ENCODE measurements at regions not wholly inside any gene's neighbourhood (a gene's known extent, or its start where the extent isn't known, plus 50 kb on each side); places are given as distances from the start of the nearest gene placed in this dataset.
"Not testable (repeated sequence)": the region's sequence is repeated elsewhere in the genome, so short reads cannot be mapped to it uniquely, and the experiment has no call there.

- no peaks in the 10 kb centered on the region for H3K36me3 ChIP-seq (ENCODE audit: control insufficient read depth in 2 of 2, insufficient read depth in 2 of 2, low read length in 1 of 2)
- H3K4me1 ChIP-seq (ENCODE audit: control insufficient read depth in 2 of 2, insufficient read depth in 2 of 2, low read length in 1 of 2) = no peaks in the 10 kb centered on the region
- no peaks in the 10 kb centered on the region for H3K9me3 ChIP-seq (ENCODE audit: control insufficient read depth in 2 of 2, insufficient read depth in 1 of 2, low read depth in 1 of 2, low read length in 1 of 2)
- no peaks in the 10 kb centered on the region for H3K27me3 ChIP-seq (ENCODE audit: control insufficient read depth in 1 of 2, insufficient read depth in 2 of 2, low read length in 2 of 2)
- no peak overlapping the region for H3K4me3 ChIP-seq (ENCODE audit: low read depth in 1 of 2, low read length in 2 of 2)
- 86 to 95% methylated on average over 1 of the region's 1 CpG for WGBS, 2 donors
- no peak overlapping the region for H3K27ac ChIP-seq (ENCODE audit: low read depth in 2 of 2, low read length in 1 of 2)
Measured at GRCh38 chr18:38768504-38768903, 1202.9 kb upstream of the CELF4 start.

GRCh38 chr18:38759457-38759856 is 1193.9 kb upstream of the CELF4 start:
- Histone ChIP-seq H3K4me1 (ENCODE audit: control insufficient read depth in 2 of 2, insufficient read depth in 2 of 2, low read length in 1 of 2) (no peaks in the 10 kb centered on the region), H3K27ac (ENCODE audit: low read depth in 2 of 2, low read length in 1 of 2) (no peak overlapping the region), H3K36me3 (ENCODE audit: control insufficient read depth in 2 of 2, insufficient read depth in 2 of 2, low read length in 1 of 2) (no peaks in the 10 kb centered on the region), H3K9me3 (ENCODE audit: control insufficient read depth in 2 of 2, insufficient read depth in 1 of 2, low read depth in 1 of 2, low read length in 1 of 2) (no peaks in the 10 kb centered on the region), H3K27me3 (ENCODE audit: control insufficient read depth in 1 of 2, insufficient read depth in 2 of 2, low read length in 2 of 2) (no peaks in the 10 kb centered on the region), H3K4me3 (ENCODE audit: low read depth in 1 of 2, low read length in 2 of 2) (no peak overlapping the region)
- 86 to 93% methylated on average over 1 of the region's 1 CpG for WGBS, 2 donors

GRCh38 chr18:38756436-38756835 is 1190.8 kb upstream of the CELF4 start:
- H3K4me3 ChIP-seq (ENCODE audit: low read depth in 1 of 2, low read length in 2 of 2) = no peak overlapping the region
- no peaks in the 10 kb centered on the region for H3K36me3 ChIP-seq (ENCODE audit: control insufficient read depth in 2 of 2, insufficient read depth in 2 of 2, low read length in 1 of 2)
- H3K4me1 ChIP-seq (ENCODE audit: control insufficient read depth in 2 of 2, insufficient read depth in 2 of 2, low read length in 1 of 2) = peaks cover 0 to 5% of the 10 kb centered on the region in 2 donors
- 66 to 70% methylated on average over 2 of the region's 2 CpGs for WGBS, 2 donors
- no peaks in the 10 kb centered on the region for H3K27me3 ChIP-seq (ENCODE audit: control insufficient read depth in 1 of 2, insufficient read depth in 2 of 2, low read length in 2 of 2)
- no peak overlapping the region for H3K27ac ChIP-seq (ENCODE audit: low read depth in 2 of 2, low read length in 1 of 2)
- H3K9me3 ChIP-seq (ENCODE audit: control insufficient read depth in 2 of 2, insufficient read depth in 1 of 2, low read depth in 1 of 2, low read length in 1 of 2) = no peaks in the 10 kb centered on the region

DNA sequence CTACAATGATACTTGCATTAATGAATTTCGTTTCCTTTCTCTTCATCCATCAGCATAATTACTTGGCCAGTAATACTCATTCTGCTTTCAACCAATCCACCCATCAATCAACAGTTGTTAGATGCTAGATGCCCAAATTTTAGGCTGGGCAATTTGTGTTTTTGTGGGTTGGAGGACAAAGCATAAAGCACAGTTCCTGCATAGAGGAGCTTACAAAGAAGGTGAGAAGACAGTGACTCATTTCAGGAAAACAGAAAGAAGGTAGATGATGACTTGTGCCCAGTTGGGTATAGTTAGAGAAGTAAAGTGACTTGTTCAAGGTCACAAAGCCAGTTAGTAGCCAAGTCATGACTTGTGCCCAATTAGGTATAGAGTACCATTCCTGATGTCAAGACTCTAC is 1186.8 kb upstream of the CELF4 start:
- Histone ChIP-seq H3K27ac (ENCODE audit: low read depth in 2 of 2, low read length in 1 of 2) (peak overlapping the region in 1 of 2 donors; percentile 62), H3K4me1 (ENCODE audit: control insufficient read depth in 2 of 2, insufficient read depth in 2 of 2, low read length in 1 of 2) (peaks cover 0 to 6% of the 10 kb centered on the region in 2 donors), H3K36me3 (ENCODE audit: control insufficient read depth in 2 of 2, insufficient read depth in 2 of 2, low read length in 1 of 2) (no peaks in the 10 kb centered on the region), H3K9me3 (ENCODE audit: control insufficient read depth in 2 of 2, insufficient read depth in 1 of 2, low read depth in 1 of 2, low read length in 1 of 2) (no peaks in the 10 kb centered on the region), H3K27me3 (ENCODE audit: control insufficient read depth in 1 of 2, insufficient read depth in 2 of 2, low read length in 2 of 2) (no peaks in the 10 kb centered on the region), H3K4me3 (ENCODE audit: low read depth in 1 of 2, low read length in 2 of 2) (peak overlapping the region in 1 of 2 donors; percentile 7)
- 20 to 28% methylated on average over 1 of the region's 1 CpG for WGBS, 2 donors

DNA sequence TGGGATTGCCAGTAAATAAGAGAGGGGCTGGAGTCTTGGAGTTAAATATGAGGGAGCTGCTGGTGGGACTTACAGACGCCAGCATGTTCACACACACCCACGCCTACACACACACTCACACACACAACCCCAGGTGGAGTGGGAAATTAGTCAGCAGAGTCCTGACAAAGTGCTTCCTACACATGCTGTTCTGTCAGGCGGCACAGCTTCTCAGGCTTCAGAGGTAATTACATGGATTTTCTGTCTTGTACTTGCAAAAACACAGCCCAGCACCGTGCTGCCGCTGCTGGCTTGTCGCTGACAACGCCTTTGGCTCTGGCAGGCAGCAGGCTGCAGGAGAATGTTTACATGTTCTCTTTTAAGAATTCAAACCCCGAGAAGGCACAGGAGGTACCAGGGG is 1186.3 kb upstream of the CELF4 start:
- WGBS, 2 donors = 25 to 27% methylated on average over 8 of the region's 8 CpGs

DNA sequence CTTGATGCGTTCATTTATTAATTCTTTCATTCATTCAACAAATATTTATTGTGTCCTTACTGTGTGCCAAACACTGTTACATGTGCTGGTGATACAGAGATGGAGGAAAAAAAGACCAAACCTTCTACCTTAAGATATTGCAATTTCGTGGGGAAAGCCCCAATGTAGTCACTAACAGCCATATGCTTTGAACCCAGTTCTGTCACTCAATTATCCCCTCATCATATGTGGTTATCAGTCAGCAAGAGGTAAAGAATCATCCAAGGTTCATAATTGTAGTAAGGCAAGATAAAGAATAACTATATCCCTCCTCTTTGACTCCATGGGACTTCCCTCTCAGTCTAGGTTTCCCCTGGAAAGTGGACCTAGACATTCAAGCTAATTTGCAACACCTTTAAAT is 1185.6 kb upstream of the CELF4 start:
- peak overlapping the region; percentile 59 to 62 for H3K27ac ChIP-seq (ENCODE audit: low read depth in 2 of 2, low read length in 1 of 2)
- H3K4me3 ChIP-seq (ENCODE audit: low read depth in 1 of 2, low read length in 2 of 2) = no peak overlapping the region
- H3K4me1 ChIP-seq (ENCODE audit: control insufficient read depth in 2 of 2, insufficient read depth in 2 of 2, low read length in 1 of 2) = peaks cover 0 to 6% of the 10 kb centered on the region in 2 donors
- H3K36me3 ChIP-seq (ENCODE audit: control insufficient read depth in 2 of 2, insufficient read depth in 2 of 2, low read length in 1 of 2) = no peaks in the 10 kb centered on the region
- no peaks in the 10 kb centered on the region for H3K9me3 ChIP-seq (ENCODE audit: control insufficient read depth in 2 of 2, insufficient read depth in 1 of 2, low read depth in 1 of 2, low read length in 1 of 2)
- 51 to 53% methylated on average over 2 of the region's 2 CpGs for WGBS, 2 donors
- no peaks in the 10 kb centered on the region for H3K27me3 ChIP-seq (ENCODE audit: control insufficient read depth in 1 of 2, insufficient read depth in 2 of 2, low read length in 2 of 2)

More for the DNA sequence above, 1186.3 kb upstream of the CELF4 start:
- Histone ChIP-seq H3K4me1 (ENCODE audit: control insufficient read depth in 2 of 2, insufficient read depth in 2 of 2, low read length in 1 of 2) (peaks cover 0 to 6% of the 10 kb centered on the region in 2 donors), H3K4me3 (ENCODE audit: low read depth in 1 of 2, low read length in 2 of 2) (peak overlapping the region in 1 of 2 donors; percentile 7), H3K9me3 (ENCODE audit: control insufficient read depth in 2 of 2, insufficient read depth in 1 of 2, low read depth in 1 of 2, low read length in 1 of 2) (no peaks in the 10 kb centered on the region), H3K36me3 (ENCODE audit: control insufficient read depth in 2 of 2, insufficient read depth in 2 of 2, low read length in 1 of 2) (no peaks in the 10 kb centered on the region), H3K27ac (ENCODE audit: low read depth in 2 of 2, low read length in 1 of 2) (peak overlapping the region; percentile 59 to 62), H3K27me3 (ENCODE audit: control insufficient read depth in 1 of 2, insufficient read depth in 2 of 2, low read length in 2 of 2) (no peaks in the 10 kb centered on the region)

GRCh38 chr18:38750751-38751150 is 1185.2 kb upstream of the CELF4 start:
- no peaks in the 10 kb centered on the region for H3K9me3 ChIP-seq (ENCODE audit: control insufficient read depth in 2 of 2, insufficient read depth in 1 of 2, low read depth in 1 of 2, low read length in 1 of 2)
- no peaks in the 10 kb centered on the region for H3K27me3 ChIP-seq (ENCODE audit: control insufficient read depth in 1 of 2, insufficient read depth in 2 of 2, low read length in 2 of 2)
- WGBS, 2 donors = 55 to 67% methylated on average over 3 of the region's 3 CpGs
- no peak overlapping the region for H3K27ac ChIP-seq (ENCODE audit: low read depth in 2 of 2, low read length in 1 of 2)
- H3K4me1 ChIP-seq (ENCODE audit: control insufficient read depth in 2 of 2, insufficient read depth in 2 of 2, low read length in 1 of 2) = peaks cover 0 to 6% of the 10 kb centered on the region in 2 donors
- no peaks in the 10 kb centered on the region for H3K36me3 ChIP-seq (ENCODE audit: control insufficient read depth in 2 of 2, insufficient read depth in 2 of 2, low read length in 1 of 2)
- H3K4me3 ChIP-seq (ENCODE audit: low read depth in 1 of 2, low read length in 2 of 2) = no peak overlapping the region

GRCh38 chr18:38747153-38747552 is 1181.6 kb upstream of the CELF4 start:
- H3K4me3 ChIP-seq (ENCODE audit: low read depth in 1 of 2, low read length in 2 of 2) = no peak overlapping the region
- H3K27ac ChIP-seq (ENCODE audit: low read depth in 2 of 2, low read length in 1 of 2) = no peak overlapping the region
- 83 to 84% methylated on average over 5 of the region's 5 CpGs for WGBS, 2 donors
- H3K27me3 ChIP-seq (ENCODE audit: control insufficient read depth in 1 of 2, insufficient read depth in 2 of 2, low read length in 2 of 2) = no peaks in the 10 kb centered on the region
- no peaks in the 10 kb centered on the region for H3K9me3 ChIP-seq (ENCODE audit: control insufficient read depth in 2 of 2, insufficient read depth in 1 of 2, low read depth in 1 of 2, low read length in 1 of 2)
- H3K36me3 ChIP-seq (ENCODE audit: control insufficient read depth in 2 of 2, insufficient read depth in 2 of 2, low read length in 1 of 2) = no peaks in the 10 kb centered on the region
- H3K4me1 ChIP-seq (ENCODE audit: control insufficient read depth in 2 of 2, insufficient read depth in 2 of 2, low read length in 1 of 2) = peaks cover 0 to 6% of the 10 kb centered on the region in 2 donors

DNA sequence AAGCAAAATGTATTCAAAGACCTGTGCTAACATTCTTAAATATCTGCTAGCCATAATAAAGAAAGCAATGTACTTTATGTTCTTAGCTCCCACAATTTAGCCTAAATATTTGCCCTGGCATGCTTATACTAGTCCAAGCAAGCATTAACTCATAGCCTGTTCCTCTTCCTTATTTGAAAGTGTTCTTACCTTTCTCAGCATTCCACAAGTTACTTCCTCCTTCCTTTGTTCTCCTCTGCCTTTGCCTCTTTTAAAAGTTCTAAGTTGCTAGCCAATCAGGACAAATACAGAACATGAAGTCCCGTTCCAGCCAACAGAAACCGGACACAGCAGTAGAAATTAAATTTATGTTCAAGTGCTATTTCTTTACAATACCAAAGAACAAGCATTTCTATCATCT is 1154.6 kb upstream of the CELF4 start:
- H3K4me3 ChIP-seq (ENCODE audit: low read depth in 1 of 2, low read length in 2 of 2); H3K9me3 ChIP-seq (ENCODE audit: control insufficient read depth in 2 of 2, insufficient read depth in 1 of 2, low read depth in 1 of 2, low read length in 1 of 2); H3K27me3 ChIP-seq (ENCODE audit: control insufficient read depth in 1 of 2, insufficient read depth in 2 of 2, low read length in 2 of 2); H3K4me1 ChIP-seq (ENCODE audit: control insufficient read depth in 2 of 2, insufficient read depth in 2 of 2, low read length in 1 of 2); H3K27ac ChIP-seq (ENCODE audit: low read depth in 2 of 2, low read length in 1 of 2); H3K36me3 ChIP-seq (ENCODE audit: control insufficient read depth in 2 of 2, insufficient read depth in 2 of 2, low read length in 1 of 2): not testable (repeated sequence)
- 53 to 59% methylated on average over 2 of the region's 2 CpGs for WGBS, 2 donors

- Histone ChIP-seq H3K27ac (ENCODE audit: low read depth in 2 of 2, low read length in 1 of 2) (no peak overlapping the region), H3K36me3 (ENCODE audit: control insufficient read depth in 2 of 2, insufficient read depth in 2 of 2, low read length in 1 of 2) (no peaks in the 10 kb centered on the region), H3K4me3 (ENCODE audit: low read depth in 1 of 2, low read length in 2 of 2) (no peak overlapping the region), H3K27me3 (ENCODE audit: control insufficient read depth in 1 of 2, insufficient read depth in 2 of 2, low read length in 2 of 2) (no peaks in the 10 kb centered on the region), H3K9me3 (ENCODE audit: control insufficient read depth in 2 of 2, insufficient read depth in 1 of 2, low read depth in 1 of 2, low read length in 1 of 2) (peaks cover 0 to 6% of the 10 kb centered on the region in 2 donors), H3K4me1 (ENCODE audit: control insufficient read depth in 2 of 2, insufficient read depth in 2 of 2, low read length in 1 of 2) (no peaks in the 10 kb centered on the region)
- 97 to 98% methylated on average over 34 of the region's 34 CpGs for WGBS, 2 donors
Measured at GRCh38 chr18:38718365-38718901, 1152.8 kb upstream of the CELF4 start.

Measured in esophagus (tissue), 2 donors.